GM18519 (cell line): ENCODE measurements at regions not wholly inside any gene's neighbourhood (a gene's known extent, or its start where the extent isn't known, plus 50 kb on each side); places are given as distances from the start of the nearest gene placed in this dataset.
"Not testable (repeated sequence)": the region's sequence is repeated elsewhere in the genome, so short reads cannot be mapped to it uniquely, and the experiment has no call there.

Source experiments
- ATAC-seq: cut with Tn5 transposase; IDR thresholded peaks from one replicate; pipeline ENCODE4 v1.9.1; 2021; ENCODE audit warnings: mild to moderate bottlenecking, moderate library complexity; ENCODE audit not compliant: unreplicated experiment, low FRiP score

GRCh38 chr5:17118631-17119030, 98.8 kb upstream of the BASP1 start:
- peak; percentile 61 for ATAC-seq

- no peak for ATAC-seq
Measured at GRCh38 chr5:17120209-17120608, 97.2 kb upstream of the BASP1 start.

GRCh38 chr5:17121776-17122175, 95.7 kb upstream of the BASP1 start:
- ATAC-seq: no peak

- no peak for ATAC-seq
Measured at GRCh38 chr5:17123010-17123409, 94.4 kb upstream of the BASP1 start.

- not testable (repeated sequence) for ATAC-seq
Measured at GRCh38 chr5:17123773-17124172, 93.7 kb upstream of the BASP1 start.

GRCh38 chr5:17127743-17128231, 89.6 kb upstream of the BASP1 start:
- no peak for ATAC-seq

GRCh38 chr5:17129093-17129849, 88.2 kb upstream of the BASP1 start:
- ATAC-seq: no peak

- not testable (repeated sequence) for ATAC-seq
Measured at GRCh38 chr5:17130302-17130701, 87.1 kb upstream of the BASP1 start.

- no peak for ATAC-seq
Measured at GRCh38 chr5:17132444-17133083, 84.9 kb upstream of the BASP1 start.

GRCh38 chr5:17135050-17135449, 82.4 kb upstream of the BASP1 start:
- ATAC-seq: no peak

- no peak for ATAC-seq
Measured at GRCh38 chr5:17143335-17143734, 74.1 kb upstream of the BASP1 start.

- no peak for ATAC-seq
Measured at GRCh38 chr5:17146280-17146841, 71.1 kb upstream of the BASP1 start.

GRCh38 chr5:17147170-17147569, 70.3 kb upstream of the BASP1 start:
- no peak for ATAC-seq

- ATAC-seq: no peak
Measured at GRCh38 chr5:17147617-17148016, 69.8 kb upstream of the BASP1 start.

- ATAC-seq: no peak
Measured at GRCh38 chr5:17148481-17148880, 69.0 kb upstream of the BASP1 start.

- ATAC-seq: no peak
Measured at GRCh38 chr5:17149786-17150185, 67.6 kb upstream of the BASP1 start.

GRCh38 chr5:17150531-17150930, 66.9 kb upstream of the BASP1 start:
- no peak for ATAC-seq

GRCh38 chr5:17151686-17152085, 65.7 kb upstream of the BASP1 start:
- ATAC-seq: no peak

GRCh38 chr5:17154211-17154996, 63.0 kb upstream of the BASP1 start:
- ATAC-seq: no peak

GRCh38 chr5:17156463-17156862, 61.0 kb upstream of the BASP1 start:
- no peak for ATAC-seq

- no peak for ATAC-seq
Measured at GRCh38 chr5:17157294-17157693, 60.1 kb upstream of the BASP1 start.
